PFSK-1 (cell line): ENCODE measurements at regions not wholly inside any gene's neighbourhood (a gene's known extent, or its start where the extent isn't known, plus 50 kb on each side); places are given as distances from the start of the nearest gene placed in this dataset.

ENCODE experiments used
- FOXP2 ChIP-seq: optimal IDR thresholded peaks from 2 replicates; pipeline ENCODE3; 2011; ENCODE audit warnings: borderline replicate concordance, control low read depth, inconsistent platforms; ENCODE audit not compliant: insufficient read depth; ENCODE audit errors: extremely low read length, extremely low read depth
- POLR2AphosphoS5 ChIP-seq: IDR thresholded peaks from 2 replicates; pipeline ENCODE4 v1.6.1; 2012; ENCODE audit warnings: low read depth, mild to moderate bottlenecking, control low read depth, low read length, moderate library complexity
- REST ChIP-seq, 2 experiments: IDR thresholded peaks; 2 replicates each; pipeline versions ENCODE4 v1.6.1 to v1.8.0; 2011 to 2012; ENCODE audit warnings: low read depth in 2 of 2, low read length in 2 of 2, control low read depth in 1 of 2, inconsistent platforms in 1 of 2, mild to moderate bottlenecking in 1 of 2, moderate library complexity in 1 of 2; ENCODE audit not compliant: insufficient read depth in 1 of 2
- SIN3A ChIP-seq: IDR thresholded peaks from 2 replicates; pipeline ENCODE4 v1.6.1; 2012; ENCODE audit warnings: mild to moderate bottlenecking, low read length, moderate library complexity, borderline replicate concordance; ENCODE audit not compliant: insufficient read depth
- TAF1 ChIP-seq: IDR thresholded peaks from 2 replicates; pipeline ENCODE4 v1.6.1; 2012; ENCODE audit warnings: low read length, control low read depth, borderline replicate concordance; ENCODE audit not compliant: insufficient read depth

GRCh38 chr2:226030788-226031646, 631.5 kb downstream of the NYAP2 start:
- no peak for TF ChIP-seq TAF1
- TF ChIP-seq FOXP2 = no peak
- no peak for TF ChIP-seq SIN3A
- no peak for TF ChIP-seq REST (IDR thresholded peaks at IDR 0.05; ENCODE audit: insufficient read depth in 1 of 2, low read depth in 2 of 2, low read length in 2 of 2)
- no peak for TF ChIP-seq POLR2AphosphoS5

GRCh38 chr2:226030369-226030768, 630.9 kb downstream of the NYAP2 start:
- no peak for TF ChIP-seq TAF1
- TF ChIP-seq POLR2AphosphoS5 = no peak
- no peak for TF ChIP-seq SIN3A
- TF ChIP-seq REST (IDR thresholded peaks at IDR 0.05; ENCODE audit: insufficient read depth in 1 of 2, low read depth in 2 of 2, low read length in 2 of 2) = no peak
- no peak for TF ChIP-seq FOXP2

- TF ChIP-seq POLR2AphosphoS5 (no peak), TAF1 (no peak), REST (IDR thresholded peaks at IDR 0.05; ENCODE audit: insufficient read depth in 1 of 2, low read depth in 2 of 2, low read length in 2 of 2) (no peak), FOXP2 (no peak), SIN3A (no peak)
These were observed 624.4 kb downstream of the NYAP2 start for GRCh38 chr2:226023946-226024345.

GRCh38 chr2:226023383-226023782, 623.9 kb downstream of the NYAP2 start:
- no peak for TF ChIP-seq POLR2AphosphoS5
- TF ChIP-seq FOXP2 = no peak
- no peak for TF ChIP-seq REST (IDR thresholded peaks at IDR 0.05; ENCODE audit: insufficient read depth in 1 of 2, low read depth in 2 of 2, low read length in 2 of 2)
- TF ChIP-seq SIN3A = no peak
- no peak for TF ChIP-seq TAF1
